NCI-H1105 (cell line): ENCODE measurements at regions not wholly inside any gene's neighbourhood (a gene's known extent, or its start where the extent isn't known, plus 50 kb on each side); places are given as distances from the start of the nearest gene placed in this dataset.

Experiments used
- DNase-seq: peaks from one replicate; lab custom pipeline; 2025; lab: John Stamatoyannopoulos, UW

DNA sequence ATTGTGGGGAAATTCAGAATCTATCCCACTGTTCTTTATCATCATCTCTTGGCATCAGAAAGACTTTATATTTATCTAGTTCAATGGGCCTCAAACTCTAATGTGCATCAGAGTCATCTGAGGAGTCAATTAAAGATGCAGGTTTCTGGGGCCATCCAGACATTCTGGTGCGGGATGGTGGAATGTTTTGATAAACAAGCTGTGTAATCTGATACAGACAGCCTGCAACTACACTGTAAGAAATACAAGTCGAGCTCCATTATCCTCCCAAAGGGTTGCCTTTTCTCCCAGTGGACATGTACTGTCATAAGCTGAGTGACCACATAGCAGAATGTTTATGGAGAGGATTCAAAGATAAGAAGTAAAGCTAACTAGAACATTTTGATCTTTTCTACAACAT lies 515.3 kb upstream of the DCC start:
- DNase-seq: no peak

GRCh38 chr18:51833850-51834249 lies 506.1 kb upstream of the DCC start:
- no peak for DNase-seq

DNA sequence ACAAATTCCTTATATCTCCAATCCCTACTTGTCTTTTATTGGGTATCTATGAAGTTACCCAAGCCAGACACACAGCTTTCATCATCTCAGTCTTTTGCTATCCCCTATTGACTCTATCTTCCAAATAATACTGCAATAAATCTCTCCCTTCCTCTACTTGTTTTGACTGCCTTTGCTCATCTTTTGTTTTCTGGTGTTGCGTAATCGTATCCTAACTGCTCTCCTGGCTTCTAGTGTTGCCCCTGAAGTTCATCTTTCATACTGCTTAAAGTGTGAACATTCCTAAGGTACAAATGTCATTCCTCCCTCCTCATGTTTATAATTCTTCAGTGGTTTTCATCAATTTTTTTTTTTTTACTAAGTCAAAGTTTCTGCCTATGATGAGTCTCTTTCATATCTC lies 491.3 kb upstream of the DCC start:
- DNase-seq: no peak

- DNase-seq: no peak
These were observed 487.3 kb upstream of the DCC start for GRCh38 chr18:51852681-51853080.

DNA sequence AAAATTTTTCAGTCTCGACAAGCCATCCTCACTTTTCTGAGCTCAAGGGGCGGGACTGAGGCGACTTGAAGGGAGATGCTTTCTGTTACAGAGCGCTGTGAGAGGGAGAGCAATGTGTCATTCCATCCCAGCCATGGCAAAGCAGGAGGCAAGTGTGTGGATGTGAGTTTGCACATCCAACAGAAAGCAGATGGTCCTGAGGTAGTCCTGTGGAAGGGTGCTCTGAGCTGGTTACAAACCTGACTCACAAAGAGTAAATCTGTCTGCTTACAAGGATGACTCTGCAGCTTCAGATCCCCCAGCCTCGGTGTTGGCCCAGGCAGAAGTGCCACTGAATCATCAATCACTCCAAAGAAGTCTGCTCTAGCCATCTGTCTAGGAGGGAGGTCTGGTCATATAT lies 482.0 kb upstream of the DCC start:
- DNase-seq: no peak

DNA sequence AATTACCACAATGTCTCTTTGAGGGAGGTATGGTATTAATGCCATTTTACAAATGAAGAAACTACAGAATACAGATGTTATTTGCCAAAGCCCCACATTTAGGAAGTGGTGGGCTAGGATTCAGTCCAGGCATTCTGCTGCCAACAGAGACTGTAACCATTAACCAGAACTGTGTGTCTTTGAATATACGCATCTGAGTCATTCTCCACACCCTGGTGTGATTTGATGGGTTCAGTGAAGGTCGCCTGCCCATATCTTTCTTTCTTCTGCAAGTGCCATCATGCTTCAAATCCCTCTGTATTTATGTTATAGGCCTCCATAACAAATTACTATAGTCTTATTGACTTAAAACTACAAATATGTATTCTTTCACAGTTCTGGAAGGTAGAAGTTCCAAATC lies 479.0 kb upstream of the DCC start:
- no peak for DNase-seq

DNA sequence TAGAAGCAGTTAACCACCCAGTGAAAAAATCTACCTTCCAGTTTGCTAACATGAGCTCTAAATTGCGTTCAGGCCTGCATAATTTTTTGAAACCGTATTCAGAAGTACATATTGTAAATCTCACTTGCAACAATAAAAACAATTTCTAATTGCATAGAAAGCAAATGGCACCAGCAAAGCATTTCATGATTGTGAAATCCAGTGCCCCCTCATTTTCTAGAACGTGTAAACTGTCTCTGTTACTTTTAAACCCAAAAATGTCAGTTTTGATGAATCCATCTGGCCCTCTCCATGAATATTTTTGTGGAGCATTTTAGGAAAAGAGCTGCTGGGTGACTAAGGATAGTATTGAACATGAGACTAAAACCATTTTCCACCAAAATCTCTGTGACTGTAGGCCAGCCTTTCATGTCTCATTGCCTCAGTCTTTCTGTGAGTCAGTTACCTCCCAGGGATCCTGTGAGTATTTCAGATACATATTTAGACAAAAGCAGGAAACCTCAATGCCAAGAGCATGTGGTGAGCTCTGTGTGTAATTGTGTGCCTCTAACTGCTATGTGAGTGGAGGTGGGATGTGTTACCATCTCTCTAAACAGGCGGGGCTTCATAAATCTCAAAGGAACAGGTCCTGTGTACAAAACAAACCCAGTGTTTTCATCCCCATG lies 477.8 kb upstream of the DCC start:
- no peak for DNase-seq

GRCh38 chr18:51864219-51864965 lies 475.6 kb upstream of the DCC start:
- DNase-seq: no peak

GRCh38 chr18:51865538-51865937 lies 474.5 kb upstream of the DCC start:
- DNase-seq: no peak

GRCh38 chr18:51867767-51868166 lies 472.2 kb upstream of the DCC start:
- DNase-seq: no peak

DNA sequence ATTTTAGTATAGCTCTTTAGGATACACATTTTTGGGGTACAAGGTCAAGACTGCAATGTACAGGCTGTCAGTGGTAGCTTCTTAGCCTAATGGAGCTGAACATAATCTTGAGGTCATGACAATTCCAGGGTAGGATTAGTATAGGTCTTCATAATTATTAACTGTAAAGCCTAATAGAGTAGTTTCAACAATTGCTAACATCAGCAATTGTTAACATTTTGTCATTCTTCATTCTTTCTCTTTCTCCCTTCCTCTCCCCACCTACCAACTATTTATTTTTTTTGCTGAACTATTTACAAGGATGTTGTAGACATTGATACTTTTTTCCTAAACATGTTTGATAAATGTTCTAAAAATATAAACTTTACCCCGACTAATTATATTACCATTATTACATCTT lies 461.3 kb upstream of the DCC start:
- no peak for DNase-seq

GRCh38 chr18:51879329-51879728 lies 460.7 kb upstream of the DCC start:
- DNase-seq: no peak

DNA sequence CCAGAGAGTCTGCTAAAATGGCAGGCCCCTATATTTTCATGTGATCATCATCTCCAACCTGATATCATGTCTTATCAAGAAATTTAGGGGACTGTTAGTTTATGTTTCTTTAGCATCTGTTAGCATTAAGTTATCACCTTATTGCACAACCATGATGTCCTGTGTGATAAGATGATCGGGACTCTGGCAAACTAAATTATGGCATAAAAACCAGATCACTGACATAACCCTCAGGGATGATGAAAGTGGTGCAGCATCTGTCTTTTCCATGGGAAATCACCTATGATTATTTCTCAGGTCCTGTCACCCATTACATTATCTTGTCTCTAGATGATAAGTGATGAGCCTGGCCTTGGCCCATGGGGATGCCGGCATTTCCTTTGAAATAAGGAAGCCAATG lies 458.6 kb upstream of the DCC start:
- no peak for DNase-seq

DNA sequence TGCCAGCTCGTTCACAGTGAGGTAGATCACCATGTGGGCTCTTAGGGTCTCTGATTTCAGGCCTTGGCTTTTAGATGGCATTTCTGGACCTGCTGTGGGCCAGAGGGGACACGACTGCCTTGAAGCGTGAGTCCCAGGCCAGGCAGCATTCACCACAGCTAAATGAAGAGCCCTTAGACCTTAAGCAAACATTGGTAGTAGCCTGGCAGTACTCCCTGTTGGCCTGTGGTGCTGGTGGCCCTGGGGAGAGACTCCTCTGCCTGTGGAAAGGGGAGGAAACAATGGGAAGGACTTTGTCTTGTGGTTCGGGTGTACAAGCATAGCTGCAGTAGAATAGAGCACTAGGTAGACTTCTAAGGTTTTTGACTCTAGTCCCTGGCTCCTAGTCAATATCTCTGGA lies 456.0 kb upstream of the DCC start:
- DNase-seq: no peak

DNA sequence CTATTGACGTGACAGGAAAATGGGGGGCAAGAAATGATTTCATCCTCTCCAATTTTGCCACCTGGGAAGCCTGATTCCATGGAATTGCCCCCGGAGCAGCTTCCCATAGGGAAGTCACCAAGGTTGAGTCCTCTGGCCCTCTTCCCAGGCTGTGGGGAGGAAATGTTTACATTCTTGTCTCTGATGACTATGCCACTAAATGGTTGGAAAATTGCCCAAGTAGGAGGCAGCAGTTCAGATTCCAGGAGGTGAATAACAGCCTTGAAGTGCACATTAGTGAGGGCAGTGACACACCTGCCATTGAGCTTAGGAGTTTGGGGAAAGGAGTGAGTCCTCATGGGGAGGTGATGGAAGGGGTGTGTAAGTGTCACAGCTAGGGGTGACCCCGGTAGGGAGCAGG lies 449.2 kb upstream of the DCC start:
- DNase-seq: peak; percentile 97

GRCh38 chr18:51891876-51892275 lies 448.1 kb upstream of the DCC start:
- DNase-seq: no peak

GRCh38 chr18:51897884-51898283 lies 442.1 kb upstream of the DCC start:
- no peak for DNase-seq

- DNase-seq: no peak
These were observed 432.1 kb upstream of the DCC start for GRCh38 chr18:51907687-51908597.

DNA sequence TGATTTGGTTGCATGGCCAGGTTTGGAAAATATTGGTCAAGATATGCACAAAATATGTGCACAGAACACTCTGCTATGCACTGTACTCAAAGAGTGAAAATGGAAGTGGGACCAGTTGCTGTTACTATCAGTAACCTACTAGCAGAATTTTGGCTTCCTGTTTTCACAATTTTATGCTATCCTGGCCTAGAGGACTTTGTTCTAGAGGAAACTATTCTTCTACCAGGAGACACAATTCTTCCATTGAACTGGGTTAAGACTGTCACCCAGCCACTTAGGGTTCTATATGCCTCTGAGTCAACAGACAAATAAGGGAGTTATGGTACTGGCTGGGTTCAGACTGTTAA lies 431.4 kb upstream of the DCC start:
- no peak for DNase-seq

- DNase-seq: no peak
These were observed 428.4 kb upstream of the DCC start for GRCh38 chr18:51911584-51911983.

DNA sequence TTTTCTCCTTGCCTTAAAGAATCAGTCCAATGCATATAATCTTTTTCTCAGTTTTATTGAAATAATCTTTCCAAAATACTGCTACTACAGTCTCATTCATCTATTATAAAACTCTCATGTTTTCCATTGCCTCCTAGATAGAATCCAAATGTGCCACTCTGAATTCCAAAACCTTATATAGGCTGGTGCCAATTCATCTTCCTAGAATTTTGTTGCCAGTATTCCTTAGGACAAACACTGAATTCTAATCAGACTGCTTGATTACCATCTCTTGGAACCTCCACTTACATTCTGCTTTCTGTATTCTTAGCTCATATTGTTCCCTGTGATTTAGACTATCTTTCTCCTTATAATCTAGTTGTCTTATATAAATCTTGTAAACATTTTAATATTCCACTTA lies 427.6 kb upstream of the DCC start:
- no peak for DNase-seq

DNA sequence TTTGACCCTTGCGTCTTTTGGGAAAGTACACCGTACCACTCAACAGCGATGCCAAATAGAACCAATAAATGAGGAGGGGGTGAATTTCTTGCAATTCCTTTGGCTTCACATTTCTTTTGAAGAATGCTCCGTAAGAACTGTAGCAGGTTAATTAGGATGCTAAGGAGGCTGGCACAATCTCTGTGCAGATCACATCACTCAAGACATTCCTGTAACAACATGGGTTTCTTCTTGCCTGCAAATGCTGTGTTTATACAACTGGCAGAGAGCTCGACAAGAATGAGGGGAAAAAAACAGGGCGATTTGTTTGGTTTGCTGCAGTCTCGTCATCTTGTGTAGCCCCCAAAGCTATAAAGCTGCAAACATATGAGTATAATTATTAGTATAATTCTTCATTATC lies 424.8 kb upstream of the DCC start:
- DNase-seq: no peak

GRCh38 chr18:51921862-51922261 lies 418.1 kb upstream of the DCC start:
- no peak for DNase-seq
